GM23248 (cell line): ENCODE measurements at regions not wholly inside any gene's neighbourhood (a gene's known extent, or its start where the extent isn't known, plus 50 kb on each side); places are given as distances from the start of the nearest gene placed in this dataset.
"Not testable (repeated sequence)": the region's sequence is repeated elsewhere in the genome, so short reads cannot be mapped to it uniquely, and the experiment has no call there.

ENCODE experiments used
- DNase-seq: peaks from one replicate; pipeline ENCODE4 v3.0.0-alpha.2; 2015
- H2AFZ ChIP-seq: fragments of 200-600 bp; sonication (generic); 2 replicates; pipeline ENCODE4 v1.6.1; 2016; ENCODE audit warnings: antibody characterized with exemption
- H3F3A ChIP-seq: fragments of 200-600 bp; sonication (generic); 2 replicates; pipeline ENCODE4 v1.6.1; 2016; ENCODE audit warnings: mild to moderate bottlenecking, antibody characterized with exemption, mixed run types; ENCODE audit not compliant: insufficient read depth
- H3K27ac ChIP-seq: fragments of 200-600 bp; sonication (generic); 2 replicates; pipeline ENCODE4 v1.5.1; 2016; ENCODE audit warnings: mild to moderate bottlenecking
- H3K27me3 ChIP-seq: fragments of 200-600 bp; sonication (generic); replicated peaks from 2 replicates; pipeline ENCODE4 v1.6.1; 2016; ENCODE audit warnings: mild to moderate bottlenecking; ENCODE audit not compliant: insufficient read depth
- H3K36me3 ChIP-seq: fragments of 200-600 bp; sonication (generic); 2 replicates; pipeline ENCODE4 v1.6.1; 2016; ENCODE audit warnings: low read depth, mild to moderate bottlenecking
- H3K4me1 ChIP-seq: fragments of 200-600 bp; sonication (generic); 2 replicates; pipeline ENCODE4 v1.6.1; 2016; ENCODE audit warnings: mild to moderate bottlenecking; ENCODE audit not compliant: insufficient read depth
- H3K4me2 ChIP-seq: fragments of 200-600 bp; sonication (generic); one replicate; pipeline ENCODE4 v1.6.1; 2016; ENCODE audit warnings: mild to moderate bottlenecking; ENCODE audit not compliant: unreplicated experiment
- H3K4me3 ChIP-seq: fragments of 200-600 bp; sonication (generic); 2 replicates; pipeline ENCODE4 v1.5.1; 2016; ENCODE audit warnings: mild to moderate bottlenecking
- H3K79me2 ChIP-seq: fragments of 200-600 bp; sonication (generic); 2 replicates; pipeline ENCODE4 v1.6.1; 2016; ENCODE audit warnings: mild to moderate bottlenecking; ENCODE audit not compliant: insufficient read depth
- H3K9ac ChIP-seq: fragments of 200-600 bp; sonication (generic); 2 replicates; pipeline ENCODE4 v1.6.1; 2016; ENCODE audit warnings: mild to moderate bottlenecking
- H3K9me2 ChIP-seq: fragments of 200-600 bp; sonication (generic); 2 replicates; pipeline ENCODE4 v1.6.1; 2016; ENCODE audit warnings: mixed run types, mild to moderate bottlenecking, moderate library complexity; ENCODE audit not compliant: insufficient read depth
- H3K9me3 ChIP-seq: fragments of 200-600 bp; sonication (generic); one replicate; pipeline ENCODE4 v1.6.1; 2017; ENCODE audit warnings: low read depth
- H4K20me1 ChIP-seq: fragments of 200-600 bp; sonication (generic); 2 replicates; pipeline ENCODE4 v1.6.0; 2016; ENCODE audit not compliant: insufficient read depth
- WGBS, 2 experiments: methylation state at CpG; one replicate each; pipeline ENCODE4 v1.1.6; 2015 to 2017; ENCODE audit warnings: low lambda C conversion rate in 2 of 2, low coverage in 1 of 2; ENCODE audit errors: missing lambda C conversion rate in 2 of 2; 5-methylcytosine and 5-hydroxymethylcytosine counted together
- in situ Hi-C: fragments of 300-500 bp; cut with MboI; formaldehyde crosslinking; loops from 2 replicates; pipeline ENCODE4 v1.15.0; 2020

DNA sequence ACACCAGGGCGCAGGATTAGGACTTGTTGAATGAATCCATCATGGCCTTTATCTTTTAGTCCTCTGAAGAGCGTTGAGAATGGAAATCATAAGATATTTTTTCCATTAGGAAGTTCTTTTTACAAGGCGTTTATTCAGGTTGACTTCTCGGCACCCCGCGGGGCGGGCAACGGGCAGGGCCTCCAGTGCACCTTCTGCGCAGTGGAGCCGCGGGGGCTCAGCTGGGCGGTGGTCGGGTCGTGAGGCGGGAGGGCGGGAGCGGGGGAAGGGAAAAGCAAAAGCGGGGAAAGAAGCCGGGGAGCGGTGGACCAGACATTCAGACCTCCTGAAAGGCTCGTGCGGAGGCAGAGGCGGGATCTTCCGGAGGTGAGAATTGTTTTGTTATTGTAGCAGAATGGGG, 258.3 kb upstream of the NOTCH2NLA start:
- H3K9me3 ChIP-seq, DNase-seq, H3K4me2 ChIP-seq, H4K20me1 ChIP-seq, H3K36me3 ChIP-seq, H3K27ac ChIP-seq, H3K4me1 ChIP-seq, H3F3A ChIP-seq, in situ Hi-C loops, H3K9me2 ChIP-seq, H3K79me2 ChIP-seq, H3K27me3 ChIP-seq: not testable (repeated sequence)
- H3K9ac ChIP-seq, result peak overlapping the region; percentile 78
- 0% methylated on average over 2 of the region's 24 CpGs; no CpG with 5 or more reads in 1 of the 2 experiments for WGBS, 2 experiments
- H3K4me3 ChIP-seq, result peak overlapping the region; percentile 70
- H2AFZ ChIP-seq, result peak overlapping the region; percentile 87

DNA sequence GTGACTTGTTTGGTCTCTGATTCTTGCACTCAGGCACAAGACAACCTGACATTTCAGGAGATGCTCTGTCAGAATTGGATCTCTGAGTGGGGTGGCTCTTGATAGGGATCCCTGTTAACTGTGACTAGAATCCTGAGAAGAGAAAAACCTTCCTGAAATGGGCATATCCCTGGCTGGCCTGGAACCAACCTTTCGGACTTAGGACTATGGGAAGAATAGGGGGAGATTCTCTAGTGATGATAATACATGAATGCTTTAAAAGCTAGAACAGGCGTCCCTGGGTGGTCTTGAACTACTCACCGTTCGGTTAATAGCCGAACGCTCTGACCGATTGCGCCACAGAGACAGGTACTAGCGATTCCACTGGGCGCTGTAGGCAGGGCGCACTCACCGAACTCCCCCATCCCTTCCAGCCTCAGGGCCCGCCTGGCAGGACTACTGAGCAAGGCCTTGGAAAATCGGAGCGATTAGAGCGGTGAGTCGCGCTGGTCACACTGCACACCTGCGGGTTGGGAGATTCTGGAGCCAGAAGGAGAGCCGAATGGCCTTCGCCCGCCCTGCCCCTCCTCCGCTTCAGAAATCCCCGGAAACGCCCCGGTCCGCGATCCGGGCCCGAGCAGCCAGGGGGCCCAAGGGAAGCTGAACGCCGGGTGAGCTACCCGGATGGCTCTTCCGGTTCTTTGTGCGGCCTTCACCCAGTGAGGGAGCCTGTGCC, 257.6 kb upstream of the NOTCH2NLA start:
- H4K20me1 ChIP-seq, H3K79me2 ChIP-seq, H3K9me2 ChIP-seq, in situ Hi-C loops, H3K4me1 ChIP-seq, H3K36me3 ChIP-seq, H3K27ac ChIP-seq, H3K9me3 ChIP-seq, H3K27me3 ChIP-seq, H3F3A ChIP-seq: not testable (repeated sequence)
- Histone ChIP-seq H3K9ac (peak overlapping the region; percentile 78), H3K4me2 (peak overlapping the region; percentile 21), H3K4me3 (peak overlapping the region; percentile 70), H2AFZ (peak overlapping the region; percentile 87)
- peak; percentile 42 for DNase-seq
- WGBS, 2 experiments, result 4 to 6% methylated on average over 27 to 30 of the region's 35 CpGs

DNA sequence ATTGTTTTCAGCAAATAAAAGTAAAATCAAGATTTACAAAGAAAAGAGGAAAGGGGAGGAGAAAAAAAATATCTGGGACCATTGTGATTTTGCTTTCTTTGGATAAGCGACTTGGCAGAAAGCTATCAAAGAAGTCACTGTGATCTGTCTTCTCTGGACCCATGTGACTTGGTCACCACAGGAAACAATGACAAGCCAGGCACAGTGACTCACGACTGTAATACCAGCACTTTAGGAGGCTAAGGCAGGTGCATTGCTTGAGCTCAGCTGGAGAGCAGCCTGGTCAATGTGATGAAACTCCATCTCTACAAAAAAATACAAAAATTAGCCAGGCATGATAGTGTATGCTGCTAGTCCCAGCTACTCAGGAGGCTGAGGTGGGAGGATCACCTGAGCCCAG, 255.4 kb upstream of the NOTCH2NLA start:
- 89 to 100% methylated on average over 1 of the region's 2 CpGs for WGBS, 2 experiments
- H3K27ac ChIP-seq, H4K20me1 ChIP-seq, H3F3A ChIP-seq, in situ Hi-C loops, H3K36me3 ChIP-seq, H3K4me3 ChIP-seq, H2AFZ ChIP-seq, DNase-seq, H3K9ac ChIP-seq, H3K9me2 ChIP-seq, H3K4me2 ChIP-seq, H3K79me2 ChIP-seq, H3K4me1 ChIP-seq, H3K9me3 ChIP-seq, H3K27me3 ChIP-seq: not testable (repeated sequence)

DNA sequence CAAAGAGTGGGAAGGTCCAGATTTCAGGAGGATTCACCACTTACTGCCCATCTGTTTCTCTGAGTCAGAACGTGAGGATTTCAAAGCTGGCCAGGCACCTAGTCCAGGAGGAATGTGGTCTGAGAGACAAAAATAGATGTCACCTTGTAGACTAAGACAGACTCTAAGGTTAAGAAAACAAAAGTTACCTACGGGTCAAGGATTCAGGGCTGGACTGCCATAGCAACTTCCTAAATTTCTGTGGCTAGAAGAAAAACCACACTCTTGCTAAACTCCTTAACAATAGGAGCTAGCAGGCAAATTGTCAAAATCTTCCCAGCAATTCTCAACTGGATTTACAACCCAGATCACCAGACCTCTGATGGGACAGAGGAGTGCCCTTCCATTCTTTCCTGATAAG, 250.4 kb upstream of the NOTCH2NLA start:
- H3K27ac ChIP-seq, H3K36me3 ChIP-seq, H2AFZ ChIP-seq, H3K9me2 ChIP-seq, H3K4me1 ChIP-seq, H4K20me1 ChIP-seq, H3K9ac ChIP-seq, in situ Hi-C loops, H3K27me3 ChIP-seq, H3K9me3 ChIP-seq, H3F3A ChIP-seq, H3K4me3 ChIP-seq, H3K79me2 ChIP-seq, H3K4me2 ChIP-seq: not testable (repeated sequence)
- DNase-seq, result peak; percentile 6
- 5 to 16% methylated on average over 1 to 2 of the region's 2 CpGs for WGBS, 2 experiments

DNA sequence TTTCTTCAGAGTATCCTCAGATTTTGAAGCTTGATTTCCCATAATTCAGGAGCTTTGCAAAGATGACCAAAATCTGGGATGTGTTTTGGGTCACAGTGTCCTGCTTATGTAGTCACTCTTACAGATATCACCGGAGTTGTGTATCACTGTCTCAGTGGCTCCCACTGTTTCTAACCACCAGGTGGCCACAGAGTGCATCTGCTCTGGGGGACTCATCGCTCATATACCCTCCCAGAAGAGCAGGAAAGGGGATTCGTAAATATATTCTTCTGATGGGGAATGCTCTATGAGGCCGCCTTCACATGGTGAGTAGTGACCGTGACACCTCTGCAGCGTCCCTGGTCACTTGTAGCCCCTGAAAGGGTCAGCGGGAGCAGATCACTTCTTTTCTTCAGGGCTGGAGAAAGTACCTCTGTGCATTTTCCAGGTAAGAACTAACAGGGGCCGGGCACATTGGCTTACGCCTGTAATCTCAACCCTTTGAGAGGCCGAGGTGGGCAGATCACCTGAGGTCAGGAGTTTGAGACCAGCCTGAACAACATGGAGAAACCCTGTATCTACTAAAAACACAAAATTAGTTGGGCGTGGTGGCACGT, 249.4 kb upstream of the NOTCH2NLA start:
- H3K9me2 ChIP-seq, H3K9me3 ChIP-seq, H3K4me2 ChIP-seq, H2AFZ ChIP-seq, in situ Hi-C loops, H3K4me3 ChIP-seq, H4K20me1 ChIP-seq, H3K79me2 ChIP-seq, H3K27ac ChIP-seq, H3K27me3 ChIP-seq, H3K9ac ChIP-seq, H3F3A ChIP-seq, H3K4me1 ChIP-seq, H3K36me3 ChIP-seq: not testable (repeated sequence)
- 52 to 58% methylated on average over 12 of the region's 12 CpGs for WGBS, 2 experiments
- peak; percentile 23 for DNase-seq

DNA sequence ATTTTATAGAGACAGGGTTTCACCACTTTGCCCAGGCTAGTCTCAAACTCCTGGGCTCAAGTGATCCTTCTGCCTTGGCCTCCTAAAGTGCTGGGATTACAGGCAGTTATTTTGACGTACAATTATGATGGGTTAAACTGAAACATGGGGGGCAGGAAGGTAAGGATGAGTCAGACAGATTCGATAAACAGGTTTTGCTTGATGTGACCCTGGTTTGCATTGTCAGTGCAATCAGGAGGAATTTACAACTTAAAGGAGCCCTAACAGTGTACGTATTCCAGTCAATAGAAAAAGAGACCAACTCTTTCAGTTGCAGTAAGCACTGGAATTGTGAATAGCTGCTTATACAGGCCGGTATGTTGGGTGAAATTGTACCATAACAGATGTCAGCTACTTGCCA, 246.3 kb upstream of the NOTCH2NLA start:
- H3K4me3 ChIP-seq, H3F3A ChIP-seq, DNase-seq, H3K4me2 ChIP-seq, H3K27ac ChIP-seq, H3K27me3 ChIP-seq, H3K79me2 ChIP-seq, H3K4me1 ChIP-seq, H3K36me3 ChIP-seq, H3K9me2 ChIP-seq, H2AFZ ChIP-seq, H3K9me3 ChIP-seq, in situ Hi-C loops, H3K9ac ChIP-seq, H4K20me1 ChIP-seq: not testable (repeated sequence)
- 66 to 73% methylated on average over 4 of the region's 4 CpGs for WGBS, 2 experiments

DNA sequence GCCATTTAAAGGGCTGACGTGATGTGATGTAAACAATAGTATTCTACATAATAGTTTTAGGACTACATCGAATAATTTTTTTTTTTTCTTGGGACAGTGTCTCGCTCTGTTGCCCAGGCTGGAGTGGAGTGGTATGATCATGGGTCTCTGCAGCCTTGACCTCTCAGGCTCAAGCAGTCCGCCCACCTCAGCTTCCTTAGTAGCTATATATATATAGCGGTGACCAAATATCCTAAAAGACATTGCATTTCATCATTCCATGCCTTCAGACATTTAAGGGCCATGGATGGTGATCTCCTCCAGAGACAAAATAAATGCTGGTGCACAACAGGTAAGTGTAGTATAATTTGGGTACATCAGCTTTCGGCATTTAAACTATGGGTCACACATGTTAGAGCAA, 245.4 kb upstream of the NOTCH2NLA start:
- H2AFZ ChIP-seq, H3K9ac ChIP-seq, H3K4me1 ChIP-seq, H3K9me2 ChIP-seq, H3F3A ChIP-seq, H4K20me1 ChIP-seq, H3K4me3 ChIP-seq, H3K27me3 ChIP-seq, in situ Hi-C loops, H3K4me2 ChIP-seq, H3K27ac ChIP-seq, H3K36me3 ChIP-seq, H3K79me2 ChIP-seq, DNase-seq, H3K9me3 ChIP-seq: not testable (repeated sequence)
- WGBS, 2 experiments, result 93 to 99% methylated on average over 6 of the region's 6 CpGs
